BE2C (cell line): ENCODE measurements at regions not wholly inside any gene's neighbourhood (a gene's known extent, or its start where the extent isn't known, plus 50 kb on each side); places are given as distances from the start of the nearest gene placed in this dataset.
A peak's percentile ranks its signal among the peaks of the same experiment; 100 is the strongest.

Source experiments
- DNase-seq: peaks from one replicate; pipeline ENCODE4 v3.0.0-alpha.2; 2020
- H3K27me3 ChIP-seq: fragments of 250-450 bp; sonication (Bioruptor Pico); 2 replicates; pipeline ENCODE4 v1.5.1; 2020; ENCODE audit warnings: mild to moderate bottlenecking
- H3K36me3 ChIP-seq: fragments of 250-450 bp; sonication (Bioruptor Pico); 2 replicates; pipeline ENCODE4 v1.5.1; 2020; ENCODE audit warnings: mild to moderate bottlenecking
- H3K4me1 ChIP-seq: fragments of 250-450 bp; sonication (Bioruptor Pico); 2 replicates; pipeline ENCODE4 v1.5.1; 2020
- H3K4me3 ChIP-seq: 2 replicates; pipeline ENCODE4 v1.5.1; 2011; ENCODE audit warnings: low read depth, low read length
- H3K9me3 ChIP-seq: fragments of 250-450 bp; sonication (Bioruptor Pico); 2 replicates; pipeline ENCODE4 v1.5.1; 2020
- TF ChIP-seq, protein P1 (sequence below): IDR thresholded peaks from 2 replicates; pipeline ENCODE4 v1.5.1; 2012; ENCODE audit warnings: mild to moderate bottlenecking, low read depth, low read length

DNA sequence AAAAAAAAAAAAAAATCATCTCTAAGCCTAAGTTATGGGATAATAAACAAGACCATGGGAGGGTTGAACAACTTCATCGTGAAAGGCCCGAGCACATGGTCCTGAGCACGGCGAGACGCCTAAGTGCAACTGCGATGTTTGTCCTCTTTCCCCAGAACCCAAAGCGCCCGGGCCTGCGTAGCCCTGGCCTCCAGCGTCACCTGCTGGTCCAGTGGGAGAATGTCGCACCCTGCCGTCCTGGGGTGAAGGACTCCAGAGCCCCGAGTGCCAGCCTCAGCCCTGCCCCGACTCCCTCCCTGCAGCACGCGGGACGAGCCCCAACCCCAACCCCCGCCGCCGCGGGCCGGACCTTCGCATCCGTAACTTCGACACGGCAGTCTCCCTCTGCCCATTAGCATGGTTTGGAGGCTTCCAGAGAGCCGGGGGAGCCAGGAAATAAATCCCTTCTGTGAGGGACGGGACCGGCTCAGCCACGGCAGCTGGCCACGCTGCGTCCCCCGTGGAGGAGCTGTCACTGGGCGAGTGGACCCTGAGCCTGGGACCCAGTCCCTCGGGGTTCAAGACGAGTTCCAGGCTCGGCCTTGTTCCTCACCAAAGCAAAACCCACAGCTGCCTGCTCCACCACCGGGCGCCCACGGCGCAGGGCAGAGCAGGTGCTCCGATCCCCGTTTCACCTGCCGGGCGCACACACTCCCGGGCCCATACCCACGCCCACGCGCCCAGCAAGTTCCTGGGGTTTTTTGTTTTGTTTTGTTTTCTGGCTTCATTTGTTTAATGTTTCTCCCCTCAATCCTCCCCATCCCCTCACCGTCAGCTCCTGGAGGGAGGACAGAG, 132.5 kb upstream of the HAND1 start:
- Histone ChIP-seq H3K4me1 (peaks cover 29% of the 10 kb centered on the region), H3K27me3 (no peaks in the 10 kb centered on the region), H3K4me3 (peak overlapping the region; percentile 62), H3K9me3 (no peaks in the 10 kb centered on the region), H3K36me3 (no peaks in the 10 kb centered on the region)
- DNase-seq: peak; percentile 92
- TF ChIP-seq, protein P1, sequence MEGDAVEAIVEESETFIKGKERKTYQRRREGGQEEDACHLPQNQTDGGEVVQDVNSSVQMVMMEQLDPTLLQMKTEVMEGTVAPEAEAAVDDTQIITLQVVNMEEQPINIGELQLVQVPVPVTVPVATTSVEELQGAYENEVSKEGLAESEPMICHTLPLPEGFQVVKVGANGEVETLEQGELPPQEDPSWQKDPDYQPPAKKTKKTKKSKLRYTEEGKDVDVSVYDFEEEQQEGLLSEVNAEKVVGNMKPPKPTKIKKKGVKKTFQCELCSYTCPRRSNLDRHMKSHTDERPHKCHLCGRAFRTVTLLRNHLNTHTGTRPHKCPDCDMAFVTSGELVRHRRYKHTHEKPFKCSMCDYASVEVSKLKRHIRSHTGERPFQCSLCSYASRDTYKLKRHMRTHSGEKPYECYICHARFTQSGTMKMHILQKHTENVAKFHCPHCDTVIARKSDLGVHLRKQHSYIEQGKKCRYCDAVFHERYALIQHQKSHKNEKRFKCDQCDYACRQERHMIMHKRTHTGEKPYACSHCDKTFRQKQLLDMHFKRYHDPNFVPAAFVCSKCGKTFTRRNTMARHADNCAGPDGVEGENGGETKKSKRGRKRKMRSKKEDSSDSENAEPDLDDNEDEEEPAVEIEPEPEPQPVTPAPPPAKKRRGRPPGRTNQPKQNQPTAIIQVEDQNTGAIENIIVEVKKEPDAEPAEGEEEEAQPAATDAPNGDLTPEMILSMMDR: peak; percentile 98

DNA sequence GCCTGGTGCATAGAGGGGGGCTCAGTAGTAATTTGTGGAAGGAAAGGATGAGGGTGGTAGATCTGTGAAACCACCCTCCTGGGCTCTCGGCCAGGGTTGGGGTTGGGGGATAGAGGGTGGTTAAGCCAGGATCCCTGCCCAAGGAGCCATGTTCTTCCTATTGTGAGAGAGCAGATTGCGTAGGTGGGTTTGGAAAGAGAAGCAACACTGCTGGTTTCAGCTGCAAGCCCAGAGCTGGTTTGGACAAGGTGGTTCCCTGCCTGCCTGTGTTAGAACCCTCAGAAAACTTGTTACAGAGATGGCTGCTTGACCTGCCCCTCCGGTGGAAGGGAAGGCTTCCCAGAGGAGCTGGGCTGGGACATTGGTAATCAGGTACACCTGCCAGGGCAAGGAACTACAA, 131.2 kb upstream of the HAND1 start:
- Histone ChIP-seq H3K4me1 (peaks cover 29% of the 10 kb centered on the region), H3K36me3 (no peaks in the 10 kb centered on the region), H3K4me3 (no peak overlapping the region), H3K9me3 (no peaks in the 10 kb centered on the region), H3K27me3 (no peaks in the 10 kb centered on the region)
- TF ChIP-seq, protein P1: no peak
- no peak for DNase-seq

DNA sequence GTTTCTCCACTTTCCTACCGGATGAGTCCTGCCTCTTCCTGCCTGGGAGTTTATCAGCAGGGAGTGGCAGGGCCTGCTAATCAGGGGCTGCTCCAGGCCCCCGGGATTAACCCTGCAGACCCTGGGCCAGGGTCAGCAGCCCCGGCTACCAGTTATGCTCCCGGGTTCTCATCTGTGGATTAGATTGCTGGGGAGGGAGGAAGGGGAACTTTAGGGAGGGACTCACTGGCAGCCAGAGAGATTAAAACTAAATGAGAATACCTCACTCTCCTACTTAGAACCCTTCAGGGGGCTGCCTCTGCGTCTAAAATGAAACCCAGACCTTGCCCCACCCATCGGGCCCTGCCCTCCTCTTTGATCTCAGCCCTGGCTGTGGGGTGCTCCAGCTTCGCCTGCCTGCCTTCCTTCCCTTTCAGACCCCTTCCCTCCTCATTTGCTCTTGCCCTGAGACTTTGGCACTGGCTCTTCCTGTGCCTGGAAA, 130.5 kb upstream of the HAND1 start:
- H3K36me3 ChIP-seq: no peaks in the 10 kb centered on the region
- no peaks in the 10 kb centered on the region for H3K9me3 ChIP-seq
- H3K27me3 ChIP-seq: no peaks in the 10 kb centered on the region
- no peak overlapping the region for H3K4me3 ChIP-seq
- TF ChIP-seq, protein P1: no peak
- DNase-seq: peak; percentile 55
- H3K4me1 ChIP-seq: peaks cover 29% of the 10 kb centered on the region

DNA sequence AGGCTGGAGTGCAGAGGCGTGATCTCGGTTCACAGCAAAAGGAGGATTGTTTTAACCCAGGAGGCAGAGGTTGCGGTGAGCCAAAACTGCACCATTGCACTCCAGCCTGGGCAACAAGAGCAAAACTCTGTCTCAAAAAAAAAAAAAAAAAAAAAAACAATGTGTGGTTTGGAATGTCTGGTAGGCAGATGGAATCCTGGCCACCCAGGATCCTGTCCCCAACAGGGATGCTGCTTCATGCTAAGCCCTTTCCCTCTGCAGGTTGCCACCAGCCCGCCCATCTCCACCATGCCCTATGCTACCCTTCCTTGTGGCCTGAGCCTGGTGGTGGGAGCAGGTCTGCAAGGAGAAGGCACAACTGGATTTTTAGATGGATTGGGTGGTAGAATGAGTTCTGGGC, 129.7 kb upstream of the HAND1 start:
- no peaks in the 10 kb centered on the region for H3K27me3 ChIP-seq
- DNase-seq: no peak
- H3K9me3 ChIP-seq: no peaks in the 10 kb centered on the region
- TF ChIP-seq, protein P1: no peak
- H3K4me3 ChIP-seq: no peak overlapping the region
- peaks cover 38% of the 10 kb centered on the region for H3K4me1 ChIP-seq
- no peaks in the 10 kb centered on the region for H3K36me3 ChIP-seq

DNA sequence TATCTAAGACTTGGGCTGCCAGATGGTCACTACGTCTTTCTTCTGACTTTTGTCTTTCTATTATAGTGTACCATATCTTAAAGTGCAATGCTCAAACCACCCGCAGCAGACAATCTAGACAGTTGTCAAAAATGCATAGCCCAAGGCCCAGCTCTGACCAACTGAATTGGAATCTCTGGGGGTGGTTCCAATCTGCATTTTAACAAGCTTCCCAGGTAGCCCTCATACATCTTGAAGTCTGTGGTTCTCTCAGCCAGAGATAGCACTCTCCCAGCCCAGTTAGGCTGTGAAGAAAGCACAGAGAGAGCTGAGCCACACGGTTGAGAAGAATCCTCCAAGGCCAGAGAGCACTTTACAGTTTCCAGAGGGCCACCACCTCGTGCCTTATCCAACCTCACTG, 128.2 kb upstream of the HAND1 start:
- TF ChIP-seq, protein P1: no peak
- H3K4me1 ChIP-seq: peaks cover 42% of the 10 kb centered on the region
- H3K4me3 ChIP-seq: no peak overlapping the region
- no peaks in the 10 kb centered on the region for H3K36me3 ChIP-seq
- no peaks in the 10 kb centered on the region for H3K9me3 ChIP-seq
- no peaks in the 10 kb centered on the region for H3K27me3 ChIP-seq
- DNase-seq: no peak
